GM19463 (cell line): ENCODE measurements at regions not wholly inside any gene's neighbourhood (a gene's known extent, or its start where the extent isn't known, plus 50 kb on each side); places are given as distances from the start of the nearest gene placed in this dataset.

Experiments used
- ATAC-seq: cut with Tn5 transposase; IDR thresholded peaks from one replicate; pipeline ENCODE4 v1.9.1; 2021; ENCODE audit warnings: mild to moderate bottlenecking, moderate library complexity; ENCODE audit not compliant: unreplicated experiment

- no peak for ATAC-seq
Observed at GRCh38 chr13:37944081-37944868, 74.7 kb upstream of the TRPC4 start.

GRCh38 chr13:37942929-37943328 lies 73.4 kb upstream of the TRPC4 start:
- ATAC-seq = no peak

GRCh38 chr13:37934339-37935191 lies 65.0 kb upstream of the TRPC4 start:
- ATAC-seq = no peak

DNA sequence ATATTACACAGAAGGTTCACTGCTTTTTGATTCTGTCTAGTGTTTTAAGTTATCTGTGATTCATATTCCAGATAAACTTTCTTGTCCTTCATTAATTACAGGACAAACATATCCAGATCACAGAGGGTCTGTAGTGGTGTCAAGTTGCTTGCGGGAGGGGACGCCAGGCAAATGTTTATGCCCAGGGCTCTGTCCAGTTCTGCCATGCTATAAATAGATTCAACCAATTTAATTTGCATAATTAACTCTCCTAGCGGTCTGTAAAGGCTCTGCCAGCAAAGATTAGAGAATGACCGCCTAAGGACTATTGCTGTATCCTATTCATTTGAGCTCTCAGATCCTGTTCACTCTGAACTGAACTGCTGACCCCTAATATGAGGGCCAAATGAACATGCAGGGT lies 59.7 kb upstream of the TRPC4 start:
- ATAC-seq = no peak

GRCh38 chr13:37927561-37927960 lies 58.0 kb upstream of the TRPC4 start:
- ATAC-seq = no peak

DNA sequence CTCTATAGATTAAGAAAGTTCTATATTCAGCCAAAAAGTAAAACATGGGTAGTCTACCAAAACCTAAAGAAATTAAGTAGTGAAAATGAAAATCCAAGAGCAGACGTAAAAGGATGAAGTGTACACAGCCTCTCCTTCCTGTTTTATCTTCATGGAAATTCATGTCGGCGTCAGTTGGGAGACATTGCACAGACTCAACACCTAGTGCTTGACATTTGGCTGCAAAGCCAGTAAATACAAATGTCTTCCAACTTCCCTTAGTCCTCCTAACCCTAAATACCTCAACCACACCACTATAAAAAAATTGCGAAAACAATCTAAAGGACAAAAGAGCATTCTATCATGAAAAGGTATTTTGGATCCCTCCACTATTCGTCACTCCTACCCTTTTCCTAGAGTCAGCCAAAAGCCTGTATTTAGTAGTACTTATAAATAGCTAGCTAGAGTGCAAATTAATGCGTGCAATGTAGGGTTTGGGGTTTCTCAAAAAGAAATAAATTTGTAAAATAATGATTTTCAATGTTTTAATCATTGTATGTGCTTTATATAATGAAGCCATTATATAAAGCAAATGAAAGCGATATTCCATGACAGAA lies 56.4 kb upstream of the TRPC4 start:
- no peak for ATAC-seq

DNA sequence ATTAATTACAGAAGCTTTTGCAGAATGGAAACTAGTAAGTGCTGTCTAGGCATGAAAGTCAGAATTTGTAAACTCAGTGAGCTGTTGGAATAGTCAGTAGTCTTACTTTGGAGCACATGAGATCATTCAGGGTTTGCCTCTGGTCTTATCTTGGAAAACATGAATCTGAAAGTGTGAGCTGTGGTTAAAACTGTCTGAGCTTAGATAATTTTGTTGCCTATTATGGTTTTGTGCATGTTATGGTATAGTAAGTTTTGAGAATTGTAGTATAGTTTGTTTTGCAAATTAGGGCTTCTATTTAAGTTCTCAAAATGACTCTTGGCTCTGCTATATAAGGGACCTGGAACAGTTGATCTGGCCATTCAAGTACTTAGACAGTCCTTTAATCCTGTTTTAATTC lies 53.7 kb upstream of the TRPC4 start:
- no peak for ATAC-seq

GRCh38 chr13:37919329-37919880 lies 49.8 kb upstream of the TRPC4 start:
- ATAC-seq = no peak
